ENCODE measurements at regions not wholly inside any gene's neighbourhood (a gene's known extent, or its start where the extent isn't known, plus 50 kb on each side); places are given as distances from the start of the nearest gene placed in this dataset.

DNA sequence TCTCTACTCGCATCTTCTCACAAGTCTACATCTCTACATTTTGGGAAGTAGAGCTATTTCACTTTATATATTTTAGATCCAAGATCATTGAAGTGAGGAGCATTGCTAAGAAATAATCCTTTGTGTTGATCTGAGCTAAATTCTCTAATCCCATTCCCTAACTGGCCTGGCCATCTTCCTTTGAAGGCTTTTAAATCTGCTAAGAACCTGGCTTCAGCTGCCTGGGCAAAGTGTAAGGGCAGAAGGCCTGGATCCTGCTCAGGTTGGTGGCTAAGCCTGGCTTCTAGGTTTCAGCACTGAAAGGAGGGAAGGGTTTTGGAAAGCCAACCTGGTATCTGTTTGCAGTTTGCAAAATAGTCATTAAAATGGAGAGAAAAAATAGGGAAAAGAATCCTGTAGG, 167.6 kb downstream of the BRINP2 start:
- Histone ChIP-seq H3K27me3 (ENCODE audit: control insufficient read depth, insufficient read depth, low read length) (peaks cover 6% of the 10 kb centered on the region), H3K4me3 (ENCODE audit: low read depth, low read length) (no peak overlapping the region), H3K36me3 (ENCODE audit: control insufficient read depth, insufficient read depth, low read length) (no peaks in the 10 kb centered on the region)
- TF ChIP-seq CTCF (IDR thresholded peaks at IDR 0.05; ENCODE audit: insufficient read depth, low read length, poor library complexity, severe bottlenecking) = no peak
- no peak for DNase-seq (ENCODE audit: low read depth)

GRCh38 chr1:177334903-177335302, 164.1 kb downstream of the BRINP2 start:
- Histone ChIP-seq H3K4me3 (ENCODE audit: low read depth, low read length) (no peak overlapping the region), H3K27me3 (ENCODE audit: control insufficient read depth, insufficient read depth, low read length) (no peaks in the 10 kb centered on the region), H3K36me3 (ENCODE audit: control insufficient read depth, insufficient read depth, low read length) (no peaks in the 10 kb centered on the region)
- no peak for TF ChIP-seq CTCF (IDR thresholded peaks at IDR 0.05; ENCODE audit: insufficient read depth, low read length, poor library complexity, severe bottlenecking)
- no peak for DNase-seq (ENCODE audit: low read depth)

GRCh38 chr1:177333936-177334595, 163.3 kb downstream of the BRINP2 start:
- no peak overlapping the region for H3K4me3 ChIP-seq (ENCODE audit: low read depth, low read length)
- H3K27me3 ChIP-seq (ENCODE audit: control insufficient read depth, insufficient read depth, low read length) = no peaks in the 10 kb centered on the region
- no peak for DNase-seq (ENCODE audit: low read depth)
- H3K36me3 ChIP-seq (ENCODE audit: control insufficient read depth, insufficient read depth, low read length) = no peaks in the 10 kb centered on the region
- TF ChIP-seq CTCF (IDR thresholded peaks at IDR 0.05; ENCODE audit: insufficient read depth, low read length, poor library complexity, severe bottlenecking) = no peak

Measured in kidney epithelial cell (primary cell).